ENCODE measurements at regions not wholly inside any gene's neighbourhood (a gene's known extent, or its start where the extent isn't known, plus 50 kb on each side); places are given as distances from the start of the nearest gene placed in this dataset.
A peak's percentile ranks its signal among the peaks of the same experiment; 100 is the strongest.
"Not testable (repeated sequence)": the region's sequence is repeated elsewhere in the genome, so short reads cannot be mapped to it uniquely, and the experiment has no call there.

GRCh38 chrX:131595120-131595519 is 51.2 kb downstream of the OR13H1 start:
- no peak for DNase-seq

DNA sequence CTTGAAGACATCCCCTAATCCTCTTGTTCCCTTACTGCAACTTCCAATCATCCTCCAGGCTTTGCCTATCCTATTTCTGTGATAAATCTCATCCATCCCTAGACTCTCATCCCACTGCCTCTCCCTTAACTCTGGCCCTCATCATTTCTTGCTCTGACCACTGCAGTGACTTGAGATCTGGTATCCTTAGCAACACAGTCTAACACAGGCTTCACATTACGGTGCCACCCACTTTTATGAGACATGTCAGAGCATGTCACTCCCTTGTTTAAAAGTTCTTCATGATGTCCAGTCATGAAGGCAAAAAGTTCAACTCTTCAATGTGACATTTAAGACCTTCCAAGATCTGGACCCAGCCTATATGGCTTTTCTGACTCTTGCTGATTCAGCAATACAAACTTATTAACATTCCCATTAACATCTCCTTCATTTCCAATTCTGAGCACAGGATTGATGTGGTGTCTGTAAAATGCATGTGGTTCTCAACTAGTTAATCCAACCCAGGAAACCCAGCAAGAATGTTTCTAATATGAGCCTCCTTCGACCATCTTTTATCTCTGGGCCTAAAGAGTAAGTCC is 64.0 kb downstream of the OR13H1 start:
- DNase-seq: no peak

GRCh38 chrX:131609480-131609879 is 65.6 kb downstream of the OR13H1 start:
- no peak for DNase-seq

DNA sequence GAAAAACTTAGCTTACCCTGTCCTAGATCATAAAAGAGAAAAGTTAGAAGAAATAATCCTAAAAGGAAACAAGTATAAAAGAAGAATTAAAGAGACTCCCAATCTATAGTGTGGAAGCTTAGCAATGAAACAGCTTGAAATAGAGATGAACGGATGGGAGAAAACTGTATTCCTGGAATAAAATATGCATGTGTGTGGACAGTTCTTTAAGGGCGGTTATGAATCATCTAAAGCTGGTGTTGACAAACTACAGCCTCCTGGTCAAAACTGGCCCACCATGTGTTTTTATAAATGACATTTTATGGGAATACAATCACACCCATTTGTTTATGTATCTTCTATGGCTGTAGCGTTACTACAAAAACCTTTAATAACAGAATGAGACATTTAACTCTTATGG is 69.4 kb downstream of the OR13H1 start:
- no peak for DNase-seq

- DNase-seq: no peak
Measured at GRCh38 chrX:131614241-131614640, 70.4 kb downstream of the OR13H1 start.

DNA sequence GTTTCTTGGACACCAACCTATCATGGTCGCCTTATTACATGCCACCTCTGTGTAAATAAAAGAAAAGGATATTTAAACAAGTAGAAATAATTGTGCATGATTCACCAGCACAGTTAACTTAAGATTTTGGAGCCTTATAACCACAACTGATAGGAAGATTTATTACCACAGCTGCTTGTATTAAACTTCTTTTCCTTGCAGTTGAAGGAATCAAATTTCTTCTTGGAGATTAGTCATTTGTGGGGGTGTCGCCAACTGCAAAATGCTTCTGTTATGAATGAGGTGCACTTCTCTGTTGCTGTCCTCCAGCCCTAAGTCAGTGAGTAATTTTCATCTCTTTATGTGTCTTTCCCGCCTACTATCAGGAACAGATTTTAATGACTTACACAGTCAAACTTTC is 73.3 kb downstream of the OR13H1 start:
- no peak for DNase-seq

DNA sequence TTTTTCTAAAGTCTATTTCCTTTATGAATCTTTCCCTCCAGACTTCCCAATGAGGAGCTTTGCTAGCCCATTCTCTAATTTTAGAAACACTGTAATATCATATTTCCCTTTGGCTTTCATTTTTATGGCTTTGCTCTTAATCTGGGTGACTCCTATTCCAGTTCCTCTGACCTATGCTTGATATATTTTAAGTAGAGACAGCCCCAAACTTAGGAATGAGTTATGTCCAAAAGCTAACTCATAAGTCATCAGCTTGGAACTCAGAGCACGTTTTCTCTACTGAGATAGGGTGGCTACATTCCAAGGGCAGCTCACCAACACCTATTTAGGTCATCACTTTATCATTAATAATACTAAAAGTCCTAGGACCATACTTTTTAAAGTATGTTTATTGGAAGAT is 77.8 kb downstream of the OR13H1 start:
- no peak for DNase-seq

DNA sequence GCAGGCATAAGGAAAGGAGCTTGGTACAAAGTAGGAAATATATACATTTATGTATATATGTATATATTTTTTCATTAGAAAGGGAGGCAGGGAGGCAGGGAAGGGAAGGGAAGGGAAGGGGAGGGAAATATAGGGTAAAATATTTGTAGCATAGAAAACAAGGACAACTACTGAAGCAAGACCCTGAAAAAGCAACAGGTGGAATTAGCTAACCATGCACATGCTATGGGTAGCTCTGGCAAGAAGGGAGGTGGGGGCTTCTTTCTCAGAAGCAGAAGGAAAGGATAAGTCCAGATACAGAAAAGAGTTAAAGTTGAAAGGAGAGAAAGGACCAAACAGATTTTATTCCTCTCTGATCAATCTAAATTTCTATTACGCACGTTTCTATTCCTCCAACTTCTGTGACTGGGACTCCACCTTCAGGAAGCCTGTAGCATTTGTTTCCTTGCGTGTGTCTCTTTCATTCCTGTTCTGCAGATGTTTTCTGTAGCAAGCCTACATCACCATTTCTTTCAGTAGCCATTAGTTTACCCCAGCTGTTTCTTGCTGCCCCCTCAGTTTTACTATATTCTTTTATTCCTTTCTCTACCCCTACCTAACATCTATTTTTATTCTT is 82.9 kb downstream of the OR13H1 start:
- no peak for DNase-seq

- no peak for DNase-seq
Measured at GRCh38 chrX:131630534-131630933, 86.7 kb downstream of the OR13H1 start.

DNA sequence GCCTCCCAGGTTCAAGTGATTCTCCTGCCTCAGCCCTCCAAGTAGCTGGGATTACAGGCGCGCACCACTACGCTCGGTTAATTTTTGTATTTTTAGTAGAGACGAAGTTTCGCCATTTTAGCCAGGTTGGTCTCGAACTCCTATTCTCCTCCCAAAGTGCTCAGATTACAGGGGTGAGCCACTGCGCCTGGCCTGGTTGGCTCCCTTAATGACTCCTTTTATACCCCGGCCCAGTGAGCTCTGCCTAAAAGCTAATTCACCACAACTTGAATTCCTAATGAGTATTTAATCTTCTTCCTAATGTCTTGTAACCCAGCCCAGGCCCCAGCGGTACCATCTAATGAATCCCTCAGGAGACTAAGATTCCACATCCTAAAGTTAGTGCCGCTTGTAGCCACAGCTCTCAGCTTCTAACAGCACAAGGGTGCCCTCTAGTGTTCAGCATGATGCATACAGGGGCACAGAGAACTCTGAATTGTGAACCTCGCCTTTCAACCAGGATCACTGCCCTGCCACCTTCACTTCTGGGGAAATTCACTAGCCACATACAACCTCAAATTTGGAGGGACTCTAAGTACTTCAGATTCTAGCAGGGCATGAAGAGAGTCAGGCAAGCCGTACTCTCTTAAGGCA is 89.5 kb downstream of the OR13H1 start:
- DNase-seq: peak; percentile 56

- no peak for DNase-seq
Measured at GRCh38 chrX:131634900-131635299, 91.0 kb downstream of the OR13H1 start.

GRCh38 chrX:131646106-131646505 is 102.2 kb downstream of the OR13H1 start:
- DNase-seq: no peak

DNA sequence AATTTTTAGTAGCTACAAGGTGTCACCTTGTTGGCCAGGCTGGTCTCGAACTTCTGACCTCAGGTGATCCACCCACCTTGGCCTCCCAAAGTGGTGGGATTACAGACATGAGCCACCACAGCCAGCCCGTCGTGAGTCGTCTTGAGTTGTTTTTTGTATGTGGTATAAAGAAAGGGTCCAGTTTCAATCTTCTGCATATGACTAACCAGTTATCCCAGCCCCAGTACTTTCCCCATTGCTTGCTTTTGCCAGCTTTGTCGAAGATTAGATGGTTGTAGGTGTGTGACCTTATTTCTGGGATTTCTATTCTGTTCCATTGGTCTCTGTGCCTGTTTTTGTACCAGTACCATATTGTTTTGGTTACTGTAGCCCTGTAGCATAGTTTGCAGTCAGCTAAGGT is 105.9 kb downstream of the OR13H1 start:
- DNase-seq: no peak

GRCh38 chrX:131650637-131651410 is 107.0 kb downstream of the OR13H1 start:
- DNase-seq: no peak

- DNase-seq: not testable (repeated sequence)
Measured at GRCh38 chrX:131663726-131664125, 119.9 kb downstream of the OR13H1 start.

DNA sequence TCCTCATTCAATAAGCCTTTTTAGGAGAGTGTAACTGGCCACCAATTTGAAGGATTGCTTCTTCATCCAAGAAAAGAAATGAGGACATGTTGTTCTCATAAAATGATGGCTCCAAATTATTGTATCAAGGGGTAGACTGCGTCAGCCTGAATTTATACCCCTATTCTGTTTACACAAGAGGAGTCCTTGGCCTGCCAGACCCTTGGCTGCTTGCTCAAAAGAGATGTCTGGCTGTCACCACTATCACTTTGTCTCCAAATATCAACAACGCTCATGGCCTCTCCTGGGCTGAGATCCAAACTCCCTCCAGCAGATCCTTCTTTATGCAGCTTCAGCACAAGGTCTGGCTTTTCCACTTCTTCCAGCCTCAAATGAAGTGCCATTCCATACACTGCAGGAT is 127.9 kb downstream of the OR13H1 start:
- DNase-seq: no peak

GRCh38 chrX:131675596-131676194 is 131.8 kb downstream of the OR13H1 start:
- peak; percentile 38 for DNase-seq

DNA sequence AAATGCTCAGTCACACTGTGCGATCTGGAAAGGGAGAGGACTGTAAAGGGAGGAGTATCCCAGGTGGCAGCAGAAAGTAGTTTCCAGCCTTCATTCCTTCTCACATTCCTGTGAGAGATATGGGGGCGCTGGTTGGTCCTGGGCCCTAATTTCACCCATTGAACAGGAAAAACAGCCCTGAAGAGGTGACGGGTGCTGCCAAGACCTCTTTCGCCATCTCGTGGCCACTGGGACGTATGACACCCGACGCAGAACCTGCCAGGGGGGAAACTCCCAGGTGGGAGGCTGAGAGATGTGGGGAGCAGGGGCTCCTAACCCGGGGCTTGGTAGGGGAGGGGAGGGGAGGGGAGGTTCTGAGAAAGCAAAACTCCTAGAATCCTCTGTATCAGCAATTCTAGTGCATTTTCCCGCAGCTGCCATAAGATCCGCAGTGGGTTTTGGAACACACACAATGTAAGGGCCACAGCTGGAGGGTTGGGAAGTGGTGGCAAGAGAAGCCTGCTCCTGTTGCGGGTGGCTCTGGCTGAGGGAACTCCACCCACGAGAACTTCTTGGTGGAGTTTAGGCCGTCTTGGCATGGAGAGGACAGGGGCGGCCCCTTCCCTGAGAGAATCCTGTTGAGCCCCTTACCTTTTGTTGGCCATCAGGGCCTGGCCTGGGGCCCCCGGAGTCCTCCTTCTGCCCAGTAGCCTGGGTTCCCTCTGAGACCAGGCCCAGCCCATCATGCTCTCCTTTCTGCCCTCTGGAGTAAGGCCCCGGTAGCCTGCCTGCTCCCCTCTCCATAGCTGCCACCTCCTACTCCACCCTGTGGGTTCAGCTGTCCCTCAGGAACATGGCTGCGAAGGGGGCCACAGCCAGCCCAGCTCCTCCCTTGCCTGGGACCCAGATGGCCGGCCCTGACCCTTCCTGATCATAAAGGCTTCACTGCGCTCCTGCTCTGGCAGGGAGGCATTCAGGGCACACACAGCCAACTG is 134.1 kb downstream of the OR13H1 start:
- DNase-seq: peak; percentile 46

- not testable (repeated sequence) for DNase-seq
Measured at GRCh38 chrX:131682735-131683134, 138.9 kb downstream of the OR13H1 start.

- DNase-seq: no peak
Measured at GRCh38 chrX:131693359-131693758, 149.5 kb downstream of the OR13H1 start.

- not testable (repeated sequence) for DNase-seq
Measured at GRCh38 chrX:131696989-131697388, 153.1 kb downstream of the OR13H1 start.

GRCh38 chrX:131703646-131704045 is 159.8 kb downstream of the OR13H1 start:
- no peak for DNase-seq

Data from RPMI8226 (cell line).